K562 (cell line): ENCODE measurements at regions not wholly inside any gene's neighbourhood (a gene's known extent, or its start where the extent isn't known, plus 50 kb on each side); places are given as distances from the start of the nearest gene placed in this dataset.

ENCODE experiments used
- CHD2 ChIP-seq: IDR thresholded peaks from 2 replicates; pipeline ENCODE4 v1.6.1; 2011; ENCODE audit warnings: low read depth, low read length
- MAFF ChIP-seq: IDR thresholded peaks from 2 replicates; pipeline ENCODE4 v1.6.1; 2012; ENCODE audit warnings: low read length, improper control_type of control experiment
- PHF21A ChIP-seq: fragments of 450-650 bp; IDR thresholded peaks from 2 replicates; pipeline ENCODE4 v1.6.1; 2017; ENCODE audit warnings: low read depth, borderline replicate concordance
- PHF8 ChIP-seq: fragments of 200-600 bp; sonication (generic); IDR thresholded peaks from 2 replicates; pipeline ENCODE4 v1.6.1; 2012; ENCODE audit warnings: mixed run types, mild to moderate bottlenecking, inconsistent platforms, low read length, moderate library complexity, borderline replicate concordance
- RAD21 ChIP-seq, 2 experiments: fragments of 250-450 bp in 1 of 2; fragments of 450-650 bp in 1 of 2; sonication (Bioruptor Pico) in 1 of 2; formaldehyde crosslinking in 1 of 2; IDR thresholded peaks in 1 of 2; conservative IDR thresholded peaks in 1 of 2; 2 replicates each; pipeline versions ENCODE4 v1.4.0 to v1.8.0; 2020 to 2022; ENCODE audit warnings: mild to moderate bottlenecking in 2 of 2, moderate library complexity in 1 of 2
- SMARCA5 ChIP-seq: fragments of 450-650 bp; IDR thresholded peaks from 2 replicates; pipeline ENCODE4 v1.6.1; 2016
- SMARCC2 ChIP-seq: fragments of 450-650 bp; IDR thresholded peaks from 2 replicates; pipeline ENCODE4 v1.6.1; 2017; ENCODE audit warnings: antibody characterized with exemption, moderate library complexity, mild to moderate bottlenecking, low read depth
- U2AF1 ChIP-seq: fragments of 200-400 bp; formaldehyde crosslinking; optimal IDR thresholded peaks from 2 replicates; pipeline ENCODE3; 2017; ENCODE audit warnings: mild to moderate bottlenecking, low read depth, low read length, moderate library complexity
- ZNF778 ChIP-seq: fragments of 450-650 bp; formaldehyde crosslinking; IDR thresholded peaks from 2 replicates; pipeline ENCODE4 v1.4.0; 2020; ENCODE audit warnings: mild to moderate bottlenecking, moderate library complexity
- ZSCAN29 ChIP-seq: fragments of 450-650 bp; IDR thresholded peaks from 2 replicates; pipeline ENCODE4 v1.6.1; 2017
- TF ChIP-seq, protein P1 (sequence below): sonication (generic); formaldehyde crosslinking; IDR thresholded peaks from 2 replicates; pipeline ENCODE4 v1.8.1; 2023; ENCODE audit warnings: mild to moderate bottlenecking, missing genetic modification reagents
- TF ChIP-seq, protein P2 (sequence below), 3 experiments: IDR thresholded peaks in 2 of 3; conservative IDR thresholded peaks in 1 of 3; 2 replicates each; pipeline ENCODE4 v1.5.1; 2011 to 2012; ENCODE audit warnings: low read length in 3 of 3, mild to moderate bottlenecking in 3 of 3, control low read depth in 2 of 3, improper control_type of control experiment in 1 of 3, inconsistent platforms in 1 of 3, low read depth in 1 of 3, mixed read lengths in 1 of 3, moderate library complexity in 1 of 3; ENCODE audit not compliant: insufficient read depth in 2 of 3
- TF ChIP-seq, protein P3 (sequence below): sonication (generic); formaldehyde crosslinking; IDR thresholded peaks from 2 replicates; pipeline ENCODE4 v1.8.0; 2022; ENCODE audit warnings: missing genetic modification reagents, mild to moderate bottlenecking, borderline replicate concordance
- TF ChIP-seq, protein P4 (sequence below), 2 experiments: fragments of 450-650 bp; formaldehyde crosslinking in 1 of 2; IDR thresholded peaks; 2 replicates each; pipeline versions ENCODE4 v1.4.0 to v1.6.1; 2014 to 2020; ENCODE audit warnings: mild to moderate bottlenecking in 2 of 2, borderline replicate concordance in 1 of 2, low read depth in 1 of 2

DNA sequence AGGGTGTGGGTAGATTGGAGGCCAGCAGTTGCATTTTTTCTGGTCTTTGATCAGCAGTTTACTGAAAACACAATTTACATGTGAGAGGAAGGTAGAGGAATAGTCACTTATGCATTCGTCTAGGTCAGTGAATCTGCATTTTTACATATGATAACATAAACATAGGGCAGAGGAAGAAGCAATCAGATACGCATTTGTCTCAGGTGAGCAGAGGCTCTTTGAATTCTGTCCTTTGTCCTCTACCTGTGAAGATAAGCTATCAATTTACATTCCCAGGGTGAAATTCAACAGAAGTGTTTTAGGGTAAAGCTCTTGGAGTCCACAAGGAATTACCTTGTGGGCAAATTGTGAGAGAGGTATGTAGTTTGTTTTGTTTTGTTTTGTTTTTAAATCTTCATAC lies 306.5 kb downstream of the MAGEB5 start:
- TF ChIP-seq RAD21 (CRISPR knock-in tag; conservative IDR thresholded peaks at IDR 0.05 in 1 of 2, IDR thresholded peaks at IDR 0.05 in 1 of 2) (no peak), CHD2 (no peak), U2AF1 (no peak), PHF8 (no peak), ZNF778 (no peak), SMARCC2 (no peak), SMARCA5 (no peak), MAFF (no peak), PHF21A (no peak), ZSCAN29 (no peak)
- TF ChIP-seq, protein P1, sequence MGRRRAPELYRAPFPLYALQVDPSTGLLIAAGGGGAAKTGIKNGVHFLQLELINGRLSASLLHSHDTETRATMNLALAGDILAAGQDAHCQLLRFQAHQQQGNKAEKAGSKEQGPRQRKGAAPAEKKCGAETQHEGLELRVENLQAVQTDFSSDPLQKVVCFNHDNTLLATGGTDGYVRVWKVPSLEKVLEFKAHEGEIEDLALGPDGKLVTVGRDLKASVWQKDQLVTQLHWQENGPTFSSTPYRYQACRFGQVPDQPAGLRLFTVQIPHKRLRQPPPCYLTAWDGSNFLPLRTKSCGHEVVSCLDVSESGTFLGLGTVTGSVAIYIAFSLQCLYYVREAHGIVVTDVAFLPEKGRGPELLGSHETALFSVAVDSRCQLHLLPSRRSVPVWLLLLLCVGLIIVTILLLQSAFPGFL (CRISPR knock-in tag) = no peak
- TF ChIP-seq, protein P2, sequence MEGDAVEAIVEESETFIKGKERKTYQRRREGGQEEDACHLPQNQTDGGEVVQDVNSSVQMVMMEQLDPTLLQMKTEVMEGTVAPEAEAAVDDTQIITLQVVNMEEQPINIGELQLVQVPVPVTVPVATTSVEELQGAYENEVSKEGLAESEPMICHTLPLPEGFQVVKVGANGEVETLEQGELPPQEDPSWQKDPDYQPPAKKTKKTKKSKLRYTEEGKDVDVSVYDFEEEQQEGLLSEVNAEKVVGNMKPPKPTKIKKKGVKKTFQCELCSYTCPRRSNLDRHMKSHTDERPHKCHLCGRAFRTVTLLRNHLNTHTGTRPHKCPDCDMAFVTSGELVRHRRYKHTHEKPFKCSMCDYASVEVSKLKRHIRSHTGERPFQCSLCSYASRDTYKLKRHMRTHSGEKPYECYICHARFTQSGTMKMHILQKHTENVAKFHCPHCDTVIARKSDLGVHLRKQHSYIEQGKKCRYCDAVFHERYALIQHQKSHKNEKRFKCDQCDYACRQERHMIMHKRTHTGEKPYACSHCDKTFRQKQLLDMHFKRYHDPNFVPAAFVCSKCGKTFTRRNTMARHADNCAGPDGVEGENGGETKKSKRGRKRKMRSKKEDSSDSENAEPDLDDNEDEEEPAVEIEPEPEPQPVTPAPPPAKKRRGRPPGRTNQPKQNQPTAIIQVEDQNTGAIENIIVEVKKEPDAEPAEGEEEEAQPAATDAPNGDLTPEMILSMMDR (IDR thresholded peaks at IDR 0.05 in 2 of 3, conservative IDR thresholded peaks at IDR 0.05 in 1 of 3; ENCODE audit: insufficient read depth in 2 of 3, low read depth in 1 of 3, low read length in 3 of 3) = no peak
- TF ChIP-seq, protein P3, sequence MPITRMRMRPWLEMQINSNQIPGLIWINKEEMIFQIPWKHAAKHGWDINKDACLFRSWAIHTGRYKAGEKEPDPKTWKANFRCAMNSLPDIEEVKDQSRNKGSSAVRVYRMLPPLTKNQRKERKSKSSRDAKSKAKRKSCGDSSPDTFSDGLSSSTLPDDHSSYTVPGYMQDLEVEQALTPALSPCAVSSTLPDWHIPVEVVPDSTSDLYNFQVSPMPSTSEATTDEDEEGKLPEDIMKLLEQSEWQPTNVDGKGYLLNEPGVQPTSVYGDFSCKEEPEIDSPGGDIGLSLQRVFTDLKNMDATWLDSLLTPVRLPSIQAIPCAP (CRISPR knock-in tag) = no peak
- TF ChIP-seq, protein P4, sequence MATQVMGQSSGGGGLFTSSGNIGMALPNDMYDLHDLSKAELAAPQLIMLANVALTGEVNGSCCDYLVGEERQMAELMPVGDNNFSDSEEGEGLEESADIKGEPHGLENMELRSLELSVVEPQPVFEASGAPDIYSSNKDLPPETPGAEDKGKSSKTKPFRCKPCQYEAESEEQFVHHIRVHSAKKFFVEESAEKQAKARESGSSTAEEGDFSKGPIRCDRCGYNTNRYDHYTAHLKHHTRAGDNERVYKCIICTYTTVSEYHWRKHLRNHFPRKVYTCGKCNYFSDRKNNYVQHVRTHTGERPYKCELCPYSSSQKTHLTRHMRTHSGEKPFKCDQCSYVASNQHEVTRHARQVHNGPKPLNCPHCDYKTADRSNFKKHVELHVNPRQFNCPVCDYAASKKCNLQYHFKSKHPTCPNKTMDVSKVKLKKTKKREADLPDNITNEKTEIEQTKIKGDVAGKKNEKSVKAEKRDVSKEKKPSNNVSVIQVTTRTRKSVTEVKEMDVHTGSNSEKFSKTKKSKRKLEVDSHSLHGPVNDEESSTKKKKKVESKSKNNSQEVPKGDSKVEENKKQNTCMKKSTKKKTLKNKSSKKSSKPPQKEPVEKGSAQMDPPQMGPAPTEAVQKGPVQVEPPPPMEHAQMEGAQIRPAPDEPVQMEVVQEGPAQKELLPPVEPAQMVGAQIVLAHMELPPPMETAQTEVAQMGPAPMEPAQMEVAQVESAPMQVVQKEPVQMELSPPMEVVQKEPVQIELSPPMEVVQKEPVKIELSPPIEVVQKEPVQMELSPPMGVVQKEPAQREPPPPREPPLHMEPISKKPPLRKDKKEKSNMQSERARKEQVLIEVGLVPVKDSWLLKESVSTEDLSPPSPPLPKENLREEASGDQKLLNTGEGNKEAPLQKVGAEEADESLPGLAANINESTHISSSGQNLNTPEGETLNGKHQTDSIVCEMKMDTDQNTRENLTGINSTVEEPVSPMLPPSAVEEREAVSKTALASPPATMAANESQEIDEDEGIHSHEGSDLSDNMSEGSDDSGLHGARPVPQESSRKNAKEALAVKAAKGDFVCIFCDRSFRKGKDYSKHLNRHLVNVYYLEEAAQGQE (IDR thresholded peaks at IDR 0.05; ENCODE audit: borderline replicate concordance) = no peak
- TF ChIP-seq, protein P4 (CRISPR knock-in tag; IDR thresholded peaks at IDR 0.05; ENCODE audit: low read depth) = no peak
